SJSA1 (cell line): ENCODE measurements at regions not wholly inside any gene's neighbourhood (a gene's known extent, or its start where the extent isn't known, plus 50 kb on each side); places are given as distances from the start of the nearest gene placed in this dataset.
A peak's percentile ranks its signal among the peaks of the same experiment; 100 is the strongest.

Experiments used
- DNase-seq, 2 experiments: peaks; one replicate each; pipeline ENCODE4 v3.0.0-alpha.2; 2015 to 2020; ENCODE audit warnings: low spot score in 2 of 2, low read depth in 1 of 2
- H3K27ac ChIP-seq: fragments of 250-450 bp; sonication (Bioruptor Pico); 2 replicates; pipeline ENCODE4 v1.5.1; 2020; ENCODE audit warnings: mild to moderate bottlenecking, moderate library complexity
- H3K27me3 ChIP-seq: fragments of 250-450 bp; sonication (Bioruptor Pico); replicated peaks from 2 replicates; pipeline ENCODE4 v1.5.1; 2020; ENCODE audit warnings: mild to moderate bottlenecking, moderate library complexity
- H3K36me3 ChIP-seq: fragments of 250-450 bp; sonication (Bioruptor Pico); 2 replicates; pipeline ENCODE4 v1.5.1; 2020; ENCODE audit warnings: mild to moderate bottlenecking
- H3K4me1 ChIP-seq: fragments of 250-450 bp; sonication (Bioruptor Pico); replicated peaks from 2 replicates; pipeline ENCODE4 v1.6.1; 2021; ENCODE audit warnings: mild to moderate bottlenecking
- H3K4me3 ChIP-seq: fragments of 250-450 bp; sonication (Bioruptor Pico); 2 replicates; pipeline ENCODE4 v1.5.1; 2020; ENCODE audit warnings: mild to moderate bottlenecking
- H3K9me3 ChIP-seq: fragments of 250-450 bp; sonication (Bioruptor Pico); replicated peaks from 2 replicates; pipeline ENCODE4 v1.5.1; 2020; ENCODE audit warnings: mild to moderate bottlenecking

- Histone ChIP-seq H3K27me3 (no peaks in the 10 kb centered on the region), H3K36me3 (no peaks in the 10 kb centered on the region), H3K9me3 (no peaks in the 10 kb centered on the region), H3K4me1 (peaks cover 7% of the 10 kb centered on the region), H3K27ac (no peak overlapping the region), H3K4me3 (no peak overlapping the region)
- DNase-seq, result peak in 1 of 2 experiments; percentile 14
These were observed 81.4 kb upstream of the COL5A1 start for GRCh38 chr9:134560206-134560605.

GRCh38 chr9:134560654-134561053 lies 80.9 kb upstream of the COL5A1 start:
- Histone ChIP-seq H3K4me1 (peaks cover 3% of the 10 kb centered on the region; the same call in 1 of the 2 replicates), H3K27me3 (no peaks in the 10 kb centered on the region), H3K27ac (no peak overlapping the region), H3K36me3 (no peaks in the 10 kb centered on the region), H3K4me3 (no peak overlapping the region), H3K9me3 (no peaks in the 10 kb centered on the region)
- DNase-seq, result peak in 1 of 2 experiments; percentile 10

- no peaks in the 10 kb centered on the region for H3K27me3 ChIP-seq
These were observed 80.0 kb upstream of the COL5A1 start for GRCh38 chr9:134561427-134562145.

GRCh38 chr9:134562146-134562849 lies 79.3 kb upstream of the COL5A1 start:
- 0 out of 2 replicates have a peak, but pooled peaks cover 3% of the 10 kb centered on the region for H3K4me1 ChIP-seq
- H3K4me3 ChIP-seq, result no peak overlapping the region
- DNase-seq, result peak in 1 of 2 experiments; percentile 5
- no peaks in the 10 kb centered on the region for H3K36me3 ChIP-seq
- H3K27ac ChIP-seq, result no peak overlapping the region
- H3K27me3 ChIP-seq, result no peaks in the 10 kb centered on the region
- no peaks in the 10 kb centered on the region for H3K9me3 ChIP-seq

More at GRCh38 chr9:134561427-134562145, 80.0 kb upstream of the COL5A1 start:
- no peak overlapping the region for H3K27ac ChIP-seq
- H3K4me1 ChIP-seq, result 0 out of 2 replicates have a peak, but pooled peaks cover 3% of the 10 kb centered on the region
- no peaks in the 10 kb centered on the region for H3K36me3 ChIP-seq
- no peaks in the 10 kb centered on the region for H3K9me3 ChIP-seq
- H3K4me3 ChIP-seq, result no peak overlapping the region
- peak in 1 of 2 experiments; percentile 28 for DNase-seq

- H3K36me3 ChIP-seq, result no peaks in the 10 kb centered on the region
- H3K4me3 ChIP-seq, result no peak overlapping the region
- no peak overlapping the region for H3K27ac ChIP-seq
- H3K27me3 ChIP-seq, result no peaks in the 10 kb centered on the region
- H3K4me1 ChIP-seq, result 0 out of 2 replicates have a peak, but pooled peaks cover 3% of the 10 kb centered on the region
- no peaks in the 10 kb centered on the region for H3K9me3 ChIP-seq
- DNase-seq, result peak in 1 of 2 experiments; percentile 5
These were observed 78.2 kb upstream of the COL5A1 start for GRCh38 chr9:134563397-134563796.

GRCh38 chr9:134564431-134565170 lies 77.0 kb upstream of the COL5A1 start:
- 0 out of 2 replicates have a peak, but pooled peaks cover 3% of the 10 kb centered on the region for H3K4me1 ChIP-seq
- H3K36me3 ChIP-seq, result no peaks in the 10 kb centered on the region
- H3K27me3 ChIP-seq, result no peaks in the 10 kb centered on the region
- no peaks in the 10 kb centered on the region for H3K9me3 ChIP-seq
- H3K27ac ChIP-seq, result no peak overlapping the region
- no peak overlapping the region for H3K4me3 ChIP-seq
- DNase-seq, result peak in 1 of 2 experiments; percentile 36

GRCh38 chr9:134565316-134565915 lies 76.2 kb upstream of the COL5A1 start:
- H3K4me3 ChIP-seq, result no peak overlapping the region
- no peaks in the 10 kb centered on the region for H3K36me3 ChIP-seq
- H3K27ac ChIP-seq, result no peak overlapping the region
- no peaks in the 10 kb centered on the region for H3K27me3 ChIP-seq
- peak in 1 of 2 experiments; percentile 8 for DNase-seq
- H3K4me1 ChIP-seq, result 0 out of 2 replicates have a peak, but pooled peaks cover 3% of the 10 kb centered on the region
- H3K9me3 ChIP-seq, result no peaks in the 10 kb centered on the region

- no peak overlapping the region for H3K27ac ChIP-seq
- no peaks in the 10 kb centered on the region for H3K9me3 ChIP-seq
- H3K36me3 ChIP-seq, result no peaks in the 10 kb centered on the region
- no peak overlapping the region for H3K4me3 ChIP-seq
- peak in 1 of 2 experiments; percentile 16 for DNase-seq
- no peaks in the 10 kb centered on the region for H3K27me3 ChIP-seq
- 0 out of 2 replicates have a peak, but pooled peaks cover 3% of the 10 kb centered on the region for H3K4me1 ChIP-seq
These were observed 75.3 kb upstream of the COL5A1 start for GRCh38 chr9:134566196-134566847.

GRCh38 chr9:134566936-134567335 lies 74.7 kb upstream of the COL5A1 start:
- Histone ChIP-seq H3K9me3 (no peaks in the 10 kb centered on the region), H3K27ac (no peak overlapping the region), H3K27me3 (no peaks in the 10 kb centered on the region), H3K4me1 (0 out of 2 replicates have a peak, but pooled peaks cover 3% of the 10 kb centered on the region), H3K4me3 (no peak overlapping the region), H3K36me3 (no peaks in the 10 kb centered on the region)
- DNase-seq, result peak in 1 of 2 experiments; percentile 16

- no peaks in the 10 kb centered on the region for H3K27me3 ChIP-seq
- H3K9me3 ChIP-seq, result no peaks in the 10 kb centered on the region
- 0 out of 2 replicates have a peak, but pooled peaks cover 3% of the 10 kb centered on the region for H3K4me1 ChIP-seq
- H3K36me3 ChIP-seq, result no peaks in the 10 kb centered on the region
- no peak overlapping the region for H3K4me3 ChIP-seq
- no peak overlapping the region for H3K27ac ChIP-seq
- peak in 1 of 2 experiments; percentile 30 for DNase-seq
These were observed 73.5 kb upstream of the COL5A1 start for GRCh38 chr9:134568116-134568515.

- Histone ChIP-seq H3K4me3 (no peak overlapping the region), H3K4me1 (0 out of 2 replicates have a peak, but pooled peaks cover 3% of the 10 kb centered on the region), H3K36me3 (no peaks in the 10 kb centered on the region), H3K9me3 (no peaks in the 10 kb centered on the region), H3K27me3 (no peaks in the 10 kb centered on the region), H3K27ac (no peak overlapping the region)
- DNase-seq, result no peak
These were observed 72.8 kb upstream of the COL5A1 start for GRCh38 chr9:134568811-134569210.

GRCh38 chr9:134569626-134570025 lies 72.0 kb upstream of the COL5A1 start:
- Histone ChIP-seq H3K36me3 (no peaks in the 10 kb centered on the region), H3K27ac (no peak overlapping the region)
- DNase-seq, result peak in 1 of 2 experiments; percentile 5

More at GRCh38 chr9:134569626-134570025, 72.0 kb upstream of the COL5A1 start:
- no peak overlapping the region for H3K4me3 ChIP-seq
- 0 out of 2 replicates have a peak, but pooled peaks cover 3% of the 10 kb centered on the region for H3K4me1 ChIP-seq
- H3K9me3 ChIP-seq, result no peaks in the 10 kb centered on the region
- no peaks in the 10 kb centered on the region for H3K27me3 ChIP-seq
